Fibroblast of peridontal ligament (primary cell): ENCODE measurements at regions not wholly inside any gene's neighbourhood (a gene's known extent, or its start where the extent isn't known, plus 50 kb on each side); places are given as distances from the start of the nearest gene placed in this dataset.

Experiments used
- DNase-seq: peaks from one replicate; pipeline ENCODE4 v3.0.0-alpha.2; 2010; ENCODE audit errors: extremely low read depth

- no peak for DNase-seq
These were observed 307.3 kb downstream of the TDRD15 start for GRCh38 chr2:21431078-21431477.

GRCh38 chr2:21438949-21439348 lies 315.2 kb downstream of the TDRD15 start:
- peak; percentile 10 for DNase-seq

- no peak for DNase-seq
These were observed 317.7 kb downstream of the TDRD15 start for GRCh38 chr2:21441442-21441841.

GRCh38 chr2:21443494-21444105 lies 319.8 kb downstream of the TDRD15 start:
- no peak for DNase-seq

- no peak for DNase-seq
These were observed 326.1 kb downstream of the TDRD15 start for GRCh38 chr2:21449881-21450280.

- DNase-seq = no peak
These were observed 327.6 kb downstream of the TDRD15 start for GRCh38 chr2:21451403-21451802.

GRCh38 chr2:21452263-21452662 lies 328.5 kb downstream of the TDRD15 start:
- no peak for DNase-seq

GRCh38 chr2:21452678-21453077 lies 328.9 kb downstream of the TDRD15 start:
- no peak for DNase-seq

GRCh38 chr2:21453723-21454450 lies 330.1 kb downstream of the TDRD15 start:
- DNase-seq = no peak

GRCh38 chr2:21454839-21455238 lies 331.1 kb downstream of the TDRD15 start:
- DNase-seq = no peak

- no peak for DNase-seq
These were observed 338.0 kb downstream of the TDRD15 start for GRCh38 chr2:21461754-21462240.

- DNase-seq = no peak
These were observed 342.7 kb downstream of the TDRD15 start for GRCh38 chr2:21466341-21466927.

GRCh38 chr2:21467280-21467818 lies 343.6 kb downstream of the TDRD15 start:
- DNase-seq = no peak

GRCh38 chr2:21467910-21468309 lies 344.1 kb downstream of the TDRD15 start:
- DNase-seq = no peak

- DNase-seq = no peak
These were observed 344.9 kb downstream of the TDRD15 start for GRCh38 chr2:21468624-21469023.

- no peak for DNase-seq
These were observed 345.4 kb downstream of the TDRD15 start for GRCh38 chr2:21469158-21469557.

- no peak for DNase-seq
These were observed 345.8 kb downstream of the TDRD15 start for GRCh38 chr2:21469564-21469963.

- DNase-seq = no peak
These were observed 356.4 kb downstream of the TDRD15 start for GRCh38 chr2:21480162-21480561.

- no peak for DNase-seq
These were observed 360.9 kb downstream of the TDRD15 start for GRCh38 chr2:21484643-21485042.

- no peak for DNase-seq
These were observed 362.7 kb downstream of the TDRD15 start for GRCh38 chr2:21486445-21486844.

- no peak for DNase-seq
These were observed 365.3 kb downstream of the TDRD15 start for GRCh38 chr2:21489080-21489479.

- no peak for DNase-seq
These were observed 374.2 kb downstream of the TDRD15 start for GRCh38 chr2:21498016-21498415.
